HG02571 (cell line): ENCODE measurements at regions not wholly inside any gene's neighbourhood (a gene's known extent, or its start where the extent isn't known, plus 50 kb on each side); places are given as distances from the start of the nearest gene placed in this dataset.

ENCODE experiments used
- ATAC-seq: cut with Tn5 transposase; IDR thresholded peaks from one replicate; pipeline ENCODE4 v1.9.1; 2021; ENCODE audit warnings: mild to moderate bottlenecking, moderate library complexity; ENCODE audit not compliant: unreplicated experiment

GRCh38 chr3:28087591-28087990 is 153.8 kb upstream of the CMC1 start:
- no peak for ATAC-seq

GRCh38 chr3:28088811-28089526 is 152.4 kb upstream of the CMC1 start:
- no peak for ATAC-seq

- no peak for ATAC-seq
Observed at GRCh38 chr3:28089527-28089897, 151.9 kb upstream of the CMC1 start.

GRCh38 chr3:28099296-28099695 is 142.1 kb upstream of the CMC1 start:
- ATAC-seq: no peak

- no peak for ATAC-seq
Observed at GRCh38 chr3:28101705-28102104, 139.7 kb upstream of the CMC1 start.

GRCh38 chr3:28103861-28104260 is 137.6 kb upstream of the CMC1 start:
- no peak for ATAC-seq

GRCh38 chr3:28104896-28105534 is 136.4 kb upstream of the CMC1 start:
- no peak for ATAC-seq

- no peak for ATAC-seq
Observed at GRCh38 chr3:28109829-28110228, 131.6 kb upstream of the CMC1 start.

GRCh38 chr3:28110869-28111268 is 130.6 kb upstream of the CMC1 start:
- ATAC-seq: no peak

- no peak for ATAC-seq
Observed at GRCh38 chr3:28114893-28115292, 126.5 kb upstream of the CMC1 start.

- no peak for ATAC-seq
Observed at GRCh38 chr3:28115316-28115715, 126.1 kb upstream of the CMC1 start.

GRCh38 chr3:28117598-28117997 is 123.8 kb upstream of the CMC1 start:
- no peak for ATAC-seq

GRCh38 chr3:28118087-28118486 is 123.3 kb upstream of the CMC1 start:
- no peak for ATAC-seq

- no peak for ATAC-seq
Observed at GRCh38 chr3:28122227-28122626, 119.2 kb upstream of the CMC1 start.

- no peak for ATAC-seq
Observed at GRCh38 chr3:28124882-28125281, 116.5 kb upstream of the CMC1 start.

- ATAC-seq: no peak
Observed at GRCh38 chr3:28125342-28125741, 116.1 kb upstream of the CMC1 start.

GRCh38 chr3:28130836-28131235 is 110.6 kb upstream of the CMC1 start:
- no peak for ATAC-seq

GRCh38 chr3:28132941-28133340 is 108.5 kb upstream of the CMC1 start:
- no peak for ATAC-seq

- ATAC-seq: no peak
Observed at GRCh38 chr3:28134198-28134597, 107.2 kb upstream of the CMC1 start.

- ATAC-seq: no peak
Observed at GRCh38 chr3:28134792-28135375, 106.5 kb upstream of the CMC1 start.

GRCh38 chr3:28136607-28137216 is 104.7 kb upstream of the CMC1 start:
- ATAC-seq: no peak

GRCh38 chr3:28138043-28138610 is 103.3 kb upstream of the CMC1 start:
- no peak for ATAC-seq
